ENCODE measurements at regions not wholly inside any gene's neighbourhood (a gene's known extent, or its start where the extent isn't known, plus 50 kb on each side); places are given as distances from the start of the nearest gene placed in this dataset.

DNA sequence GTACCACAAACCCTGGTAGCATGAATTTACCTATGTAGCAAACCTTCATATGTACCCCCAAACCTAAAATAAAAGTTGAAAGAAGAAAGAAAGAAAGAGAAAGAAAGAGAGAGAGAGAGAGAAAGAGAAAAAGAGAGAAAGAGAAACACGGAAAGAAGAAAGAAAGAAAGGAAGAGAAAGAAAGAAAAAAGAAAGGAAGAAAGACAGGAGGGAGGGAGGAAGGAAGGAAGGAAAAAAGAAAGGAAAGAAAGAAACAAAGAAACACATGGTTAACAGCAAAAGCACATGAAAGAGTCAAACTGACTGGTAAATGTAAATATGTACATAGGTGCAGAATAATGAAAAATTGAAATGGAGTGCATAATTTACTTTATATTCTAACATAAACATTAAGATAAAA is 903.4 kb downstream of the LRFN5 start:
- no peak for DNase-seq
- no peak overlapping the region for H3K4me3 ChIP-seq (replicated peaks in 1 of 3)
- intact Hi-C loops (cut with DNase I): no loop called here
- H3K27ac ChIP-seq: no peak overlapping the region
- no peaks in the 10 kb centered on the region for H3K4me1 ChIP-seq
- no peaks in the 10 kb centered on the region for H3K9me3 ChIP-seq
- TF ChIP-seq POLR2A (IDR thresholded peaks at IDR 0.05): no peak
- TF ChIP-seq, protein P1, sequence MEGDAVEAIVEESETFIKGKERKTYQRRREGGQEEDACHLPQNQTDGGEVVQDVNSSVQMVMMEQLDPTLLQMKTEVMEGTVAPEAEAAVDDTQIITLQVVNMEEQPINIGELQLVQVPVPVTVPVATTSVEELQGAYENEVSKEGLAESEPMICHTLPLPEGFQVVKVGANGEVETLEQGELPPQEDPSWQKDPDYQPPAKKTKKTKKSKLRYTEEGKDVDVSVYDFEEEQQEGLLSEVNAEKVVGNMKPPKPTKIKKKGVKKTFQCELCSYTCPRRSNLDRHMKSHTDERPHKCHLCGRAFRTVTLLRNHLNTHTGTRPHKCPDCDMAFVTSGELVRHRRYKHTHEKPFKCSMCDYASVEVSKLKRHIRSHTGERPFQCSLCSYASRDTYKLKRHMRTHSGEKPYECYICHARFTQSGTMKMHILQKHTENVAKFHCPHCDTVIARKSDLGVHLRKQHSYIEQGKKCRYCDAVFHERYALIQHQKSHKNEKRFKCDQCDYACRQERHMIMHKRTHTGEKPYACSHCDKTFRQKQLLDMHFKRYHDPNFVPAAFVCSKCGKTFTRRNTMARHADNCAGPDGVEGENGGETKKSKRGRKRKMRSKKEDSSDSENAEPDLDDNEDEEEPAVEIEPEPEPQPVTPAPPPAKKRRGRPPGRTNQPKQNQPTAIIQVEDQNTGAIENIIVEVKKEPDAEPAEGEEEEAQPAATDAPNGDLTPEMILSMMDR (IDR thresholded peaks at IDR 0.05): no peak
- H3K27me3 ChIP-seq: no peaks in the 10 kb centered on the region
- H3K36me3 ChIP-seq: no peaks in the 10 kb centered on the region
- WGBS, 2 donors: 80 to 93% methylated on average over 1 of the region's 1 CpG

DNA sequence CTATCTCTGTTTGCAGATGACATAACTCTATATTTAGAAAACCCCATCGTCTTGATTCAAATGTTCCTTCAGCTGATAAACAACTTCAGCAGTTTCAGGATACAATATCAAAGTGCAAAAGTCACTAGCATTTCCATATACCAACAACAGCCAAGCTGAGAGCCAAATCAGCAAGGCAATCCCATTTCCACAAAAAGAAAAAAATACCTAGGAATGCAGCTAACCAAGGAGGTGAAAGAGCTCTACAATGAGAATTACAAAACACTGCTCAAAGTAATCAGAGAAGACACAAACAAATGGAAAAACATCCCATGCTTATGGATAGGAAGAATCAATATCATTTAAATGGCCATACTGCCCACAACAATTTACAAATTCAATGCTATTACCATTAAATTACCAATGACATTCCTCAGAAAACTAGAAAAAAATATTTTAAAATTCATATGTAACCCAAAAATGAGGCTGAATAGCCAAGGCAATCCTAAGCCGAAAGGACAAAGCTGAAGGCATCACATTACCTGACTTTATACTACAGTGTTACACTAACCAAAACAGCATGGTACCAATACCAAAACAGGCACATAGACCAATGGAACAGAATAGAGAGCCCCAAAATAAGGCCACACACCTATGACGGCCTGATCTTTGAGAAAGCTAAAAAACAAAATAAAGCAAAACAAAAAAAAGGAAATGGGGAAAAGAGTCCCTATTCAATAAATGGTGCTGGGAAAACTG is 901.7 kb downstream of the LRFN5 start:
- DNase-seq: no peak
- 71 to 81% methylated on average over 3 of the region's 3 CpGs for WGBS, 2 donors
- TF ChIP-seq, protein P1 (IDR thresholded peaks at IDR 0.05): no peak
- TF ChIP-seq POLR2A (IDR thresholded peaks at IDR 0.05): no peak
- Histone ChIP-seq H3K9me3 (no peaks in the 10 kb centered on the region), H3K4me3 (replicated peaks in 1 of 3) (no peak overlapping the region), H3K27ac (no peak overlapping the region), H3K4me1 (no peaks in the 10 kb centered on the region), H3K27me3 (no peaks in the 10 kb centered on the region), H3K36me3 (no peaks in the 10 kb centered on the region)
- intact Hi-C loops (cut with DNase I): no loop called here

DNA sequence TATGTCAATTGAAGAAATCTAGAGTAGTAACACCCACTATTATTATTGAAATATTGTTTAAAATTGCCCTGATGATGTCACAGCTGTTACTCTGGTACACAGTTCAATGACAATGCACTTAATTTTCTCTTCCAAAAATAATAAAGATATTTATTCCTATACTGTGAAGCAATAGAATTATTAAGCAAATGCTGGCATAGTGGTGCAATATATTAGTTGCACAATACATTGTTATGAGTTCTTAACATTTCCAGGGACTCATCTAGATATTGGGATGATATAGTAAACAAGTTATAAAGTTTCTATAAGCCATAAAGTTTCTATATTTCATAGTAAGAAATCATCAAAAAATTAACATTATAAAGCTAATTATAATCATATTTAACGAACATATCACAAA is 897.8 kb downstream of the LRFN5 start:
- TF ChIP-seq, protein P1 (IDR thresholded peaks at IDR 0.05): no peak
- no peak for TF ChIP-seq POLR2A (IDR thresholded peaks at IDR 0.05)
- Histone ChIP-seq H3K4me1 (no peaks in the 10 kb centered on the region), H3K36me3 (no peaks in the 10 kb centered on the region), H3K9me3 (no peaks in the 10 kb centered on the region), H3K4me3 (replicated peaks in 1 of 3) (no peak overlapping the region), H3K27ac (no peak overlapping the region), H3K27me3 (no peaks in the 10 kb centered on the region)
- WGBS, 2 donors: 42 to 80% methylated on average over 1 of the region's 1 CpG
- intact Hi-C loops (cut with DNase I): no loop called here
- no peak for DNase-seq

DNA sequence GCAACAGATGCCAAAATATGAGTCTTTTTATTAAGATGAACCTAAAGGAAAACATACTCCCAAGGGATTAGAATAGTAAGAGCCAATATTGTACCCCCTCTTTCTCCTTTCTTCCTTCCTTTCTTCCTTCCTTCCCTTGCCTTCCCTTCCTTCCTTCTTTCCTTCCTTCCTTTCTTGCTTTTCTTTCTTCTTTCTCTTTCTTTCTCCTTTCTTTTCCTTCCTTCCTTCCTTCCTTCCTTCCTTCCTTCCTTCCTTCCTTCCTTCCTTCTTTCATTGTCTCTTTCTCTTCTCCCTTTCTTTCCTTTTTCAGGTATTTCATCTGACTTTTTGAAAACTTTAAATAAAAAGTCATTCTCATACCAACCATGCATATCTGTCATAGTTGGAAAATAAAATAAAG is 892.5 kb downstream of the LRFN5 start:
- Histone ChIP-seq H3K4me1 (no peaks in the 10 kb centered on the region), H3K9me3 (no peaks in the 10 kb centered on the region), H3K27ac (no peak overlapping the region), H3K36me3 (no peaks in the 10 kb centered on the region), H3K27me3 (no peaks in the 10 kb centered on the region), H3K4me3 (replicated peaks in 1 of 3) (no peak overlapping the region)
- DNase-seq: no peak
- intact Hi-C loops (cut with DNase I): no loop called here
- no peak for TF ChIP-seq POLR2A (IDR thresholded peaks at IDR 0.05)
- TF ChIP-seq, protein P1 (IDR thresholded peaks at IDR 0.05): no peak

DNA sequence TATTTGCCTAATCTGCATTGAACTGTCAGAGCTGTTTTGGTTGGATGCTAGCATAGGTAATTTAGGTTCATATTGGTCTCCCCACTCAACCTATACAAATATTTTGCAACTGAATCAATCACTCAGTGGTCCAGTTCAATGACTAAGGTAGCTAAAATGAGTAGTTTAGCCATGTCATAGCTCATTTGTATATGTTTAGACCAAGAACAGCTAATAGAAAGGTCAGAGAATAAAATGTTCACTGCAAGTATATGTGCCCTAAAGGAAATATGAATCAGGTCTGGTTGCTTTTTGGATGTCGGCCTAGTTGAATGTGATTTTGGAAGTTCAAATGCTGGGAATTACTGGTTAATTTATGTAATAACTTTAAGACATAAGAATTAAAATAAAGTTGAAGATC is 883.9 kb downstream of the LRFN5 start:
- Histone ChIP-seq H3K27me3 (no peaks in the 10 kb centered on the region), H3K9me3 (no peaks in the 10 kb centered on the region), H3K27ac (no peak overlapping the region), H3K4me1 (no peaks in the 10 kb centered on the region), H3K36me3 (no peaks in the 10 kb centered on the region), H3K4me3 (replicated peaks in 1 of 3) (no peak overlapping the region)
- TF ChIP-seq, protein P1 (IDR thresholded peaks at IDR 0.05): no peak
- no peak for TF ChIP-seq POLR2A (IDR thresholded peaks at IDR 0.05)
- DNase-seq: no peak
- WGBS, 2 donors: 89 to 100% methylated on average over 1 of the region's 1 CpG
- intact Hi-C loops (cut with DNase I): no loop called here

Data from thyroid gland (tissue), 4 donors.